ENCODE measurements at regions not wholly inside any gene's neighbourhood (a gene's known extent, or its start where the extent isn't known, plus 50 kb on each side); places are given as distances from the start of the nearest gene placed in this dataset.

DNA sequence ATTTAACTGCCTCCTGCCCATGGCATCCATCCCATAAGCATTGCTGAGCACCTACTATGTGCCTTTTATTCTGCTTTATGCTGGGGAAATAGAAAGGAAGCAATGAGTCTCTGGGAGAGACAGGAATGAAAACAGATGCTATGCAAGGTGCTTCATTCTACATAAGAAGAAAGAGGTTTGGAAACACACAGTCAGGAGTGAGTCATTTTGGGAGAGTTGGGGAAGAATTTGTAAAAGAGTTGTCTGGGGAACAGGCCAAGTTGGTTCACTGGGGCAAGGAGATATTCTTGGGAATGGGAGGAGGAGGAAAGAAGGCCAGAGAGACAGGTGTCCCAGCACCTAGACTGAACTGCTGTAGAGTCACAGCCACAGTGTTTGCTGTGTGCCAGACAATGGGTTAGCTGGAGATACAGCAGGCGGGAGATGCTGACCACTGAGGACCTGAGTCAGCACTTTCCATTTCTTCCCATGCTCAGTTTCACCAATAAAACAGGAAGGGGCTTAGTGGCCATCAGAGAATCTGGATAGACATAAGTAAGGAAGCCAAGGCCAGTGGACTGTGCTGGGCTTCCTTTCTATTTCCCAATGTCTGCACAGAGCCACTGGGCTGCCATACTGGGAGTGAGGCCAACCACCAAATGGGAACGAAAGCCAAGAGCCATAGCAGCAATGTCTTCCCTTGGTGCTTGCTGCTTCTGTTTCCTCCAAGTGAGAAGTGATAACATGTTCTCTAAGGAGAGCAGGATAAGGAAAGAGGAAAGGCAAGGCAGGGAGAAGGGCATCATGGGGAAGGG is 187.7 kb upstream of the USP24 start:
- ATAC-seq (no peak), DNase-seq (no peak)
- H3K27ac ChIP-seq = no peak overlapping the region
- TF ChIP-seq, protein P1, sequence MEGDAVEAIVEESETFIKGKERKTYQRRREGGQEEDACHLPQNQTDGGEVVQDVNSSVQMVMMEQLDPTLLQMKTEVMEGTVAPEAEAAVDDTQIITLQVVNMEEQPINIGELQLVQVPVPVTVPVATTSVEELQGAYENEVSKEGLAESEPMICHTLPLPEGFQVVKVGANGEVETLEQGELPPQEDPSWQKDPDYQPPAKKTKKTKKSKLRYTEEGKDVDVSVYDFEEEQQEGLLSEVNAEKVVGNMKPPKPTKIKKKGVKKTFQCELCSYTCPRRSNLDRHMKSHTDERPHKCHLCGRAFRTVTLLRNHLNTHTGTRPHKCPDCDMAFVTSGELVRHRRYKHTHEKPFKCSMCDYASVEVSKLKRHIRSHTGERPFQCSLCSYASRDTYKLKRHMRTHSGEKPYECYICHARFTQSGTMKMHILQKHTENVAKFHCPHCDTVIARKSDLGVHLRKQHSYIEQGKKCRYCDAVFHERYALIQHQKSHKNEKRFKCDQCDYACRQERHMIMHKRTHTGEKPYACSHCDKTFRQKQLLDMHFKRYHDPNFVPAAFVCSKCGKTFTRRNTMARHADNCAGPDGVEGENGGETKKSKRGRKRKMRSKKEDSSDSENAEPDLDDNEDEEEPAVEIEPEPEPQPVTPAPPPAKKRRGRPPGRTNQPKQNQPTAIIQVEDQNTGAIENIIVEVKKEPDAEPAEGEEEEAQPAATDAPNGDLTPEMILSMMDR (IDR thresholded peaks at IDR 0.05) = no peak
- no peak for TF ChIP-seq POLR2A (IDR thresholded peaks at IDR 0.05)
- H3K4me3 ChIP-seq = no peak overlapping the region
- WGBS (ENCODE audit: insufficient coverage, low coverage, low lambda C conversion rate, missing lambda C conversion rate) = 67% methylated on average over 1 of the region's 2 CpGs
- H3K27me3 ChIP-seq = no peaks in the 10 kb centered on the region
- no peaks in the 10 kb centered on the region for H3K9me3 ChIP-seq
- intact Hi-C loops (cut with DNase I) = no loop called here
- no peaks in the 10 kb centered on the region for H3K36me3 ChIP-seq
- H3K4me1 ChIP-seq = no peaks in the 10 kb centered on the region

DNA sequence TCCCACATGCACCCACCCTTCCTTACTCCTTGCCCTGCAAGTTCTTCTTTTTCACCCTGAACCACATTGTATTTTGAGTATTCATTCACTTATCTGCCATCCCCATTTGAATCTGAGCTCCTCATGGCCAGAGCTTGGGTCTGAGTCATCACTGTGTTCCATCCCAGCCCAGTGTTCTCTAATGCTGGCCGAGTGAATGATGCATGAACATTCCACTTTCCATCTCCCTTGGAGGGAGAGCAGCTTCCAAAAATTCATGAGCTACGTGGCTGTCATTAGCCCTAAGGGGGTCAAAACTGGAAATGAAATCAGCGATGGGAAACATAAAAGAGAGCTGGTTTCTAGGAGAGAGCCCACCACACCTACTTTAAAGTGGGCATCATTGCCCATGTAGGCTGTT is 187.0 kb upstream of the USP24 start:
- ATAC-seq = no peak
- Histone ChIP-seq H3K9me3 (no peaks in the 10 kb centered on the region), H3K4me3 (no peak overlapping the region), H3K27ac (no peak overlapping the region), H3K36me3 (no peaks in the 10 kb centered on the region), H3K27me3 (no peaks in the 10 kb centered on the region), H3K4me1 (no peaks in the 10 kb centered on the region)
- no peak for DNase-seq
- TF ChIP-seq, protein P1 (IDR thresholded peaks at IDR 0.05) = no peak
- TF ChIP-seq POLR2A (IDR thresholded peaks at IDR 0.05) = no peak
- intact Hi-C loops (cut with DNase I) = no loop called here
- 53% methylated on average over 3 of the region's 3 CpGs for WGBS (ENCODE audit: insufficient coverage, low coverage, low lambda C conversion rate, missing lambda C conversion rate)

DNA sequence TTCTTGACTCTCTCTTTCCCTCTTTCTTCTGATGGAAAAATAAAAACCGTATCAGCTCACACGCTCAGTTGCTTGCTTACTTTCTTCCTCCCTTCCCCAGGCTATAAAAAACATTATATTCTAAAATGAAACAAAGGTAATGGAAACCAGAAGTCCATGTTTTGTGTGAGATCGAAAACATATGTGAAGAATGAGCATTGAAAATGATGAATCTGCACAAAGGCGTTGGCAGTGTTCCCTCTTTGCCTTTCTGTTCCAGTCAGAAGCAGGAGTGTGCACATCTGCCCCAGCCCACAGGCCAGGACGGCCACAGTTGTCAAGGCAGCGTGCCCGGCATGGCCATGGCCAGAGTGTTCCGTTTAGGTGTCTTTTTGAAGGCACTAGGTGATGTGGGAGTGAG is 185.3 kb upstream of the USP24 start:
- no peak for DNase-seq
- WGBS (ENCODE audit: insufficient coverage, low coverage, low lambda C conversion rate, missing lambda C conversion rate) = 65% methylated on average over 5 of the region's 8 CpGs
- no peaks in the 10 kb centered on the region for H3K9me3 ChIP-seq
- no peak overlapping the region for H3K27ac ChIP-seq
- H3K36me3 ChIP-seq = no peaks in the 10 kb centered on the region
- intact Hi-C loops (cut with DNase I) = no loop called here
- no peak overlapping the region for H3K4me3 ChIP-seq
- TF ChIP-seq, protein P1 (IDR thresholded peaks at IDR 0.05) = no peak
- no peak for TF ChIP-seq POLR2A (IDR thresholded peaks at IDR 0.05)
- H3K4me1 ChIP-seq = no peaks in the 10 kb centered on the region
- no peak for ATAC-seq
- no peaks in the 10 kb centered on the region for H3K27me3 ChIP-seq

DNA sequence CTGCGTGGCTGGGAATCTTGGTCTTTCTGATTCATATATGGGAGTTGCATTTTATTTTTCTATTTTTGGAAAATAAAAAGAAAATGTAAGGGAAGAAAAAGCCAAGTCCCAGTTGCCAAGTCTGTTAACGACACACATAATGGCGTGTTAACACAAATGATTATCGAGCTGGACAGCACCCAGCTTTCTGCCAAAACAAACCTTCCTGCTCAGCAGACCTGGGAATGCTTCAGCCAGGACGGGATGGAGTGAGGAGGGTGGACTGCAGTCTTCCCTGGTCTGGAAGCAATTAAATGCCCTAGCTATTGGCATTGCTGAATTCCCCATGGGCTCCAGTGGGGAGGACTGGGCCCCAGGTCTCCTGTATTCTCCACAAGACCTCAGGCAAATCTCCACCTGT is 184.2 kb upstream of the USP24 start:
- DNase-seq = no peak
- 68% methylated on average over 4 of the region's 5 CpGs for WGBS (ENCODE audit: insufficient coverage, low coverage, low lambda C conversion rate, missing lambda C conversion rate)
- H3K27ac ChIP-seq = no peak overlapping the region
- no peaks in the 10 kb centered on the region for H3K27me3 ChIP-seq
- TF ChIP-seq, protein P1 (IDR thresholded peaks at IDR 0.05) = no peak
- TF ChIP-seq POLR2A (IDR thresholded peaks at IDR 0.05) = no peak
- H3K4me3 ChIP-seq = no peak overlapping the region
- no peak for ATAC-seq
- no peaks in the 10 kb centered on the region for H3K9me3 ChIP-seq
- intact Hi-C loops (cut with DNase I) = no loop called here
- H3K36me3 ChIP-seq = no peaks in the 10 kb centered on the region
- H3K4me1 ChIP-seq = no peaks in the 10 kb centered on the region
